ENCODE measurements at regions not wholly inside any gene's neighbourhood (a gene's known extent, or its start where the extent isn't known, plus 50 kb on each side); places are given as distances from the start of the nearest gene placed in this dataset.

DNA sequence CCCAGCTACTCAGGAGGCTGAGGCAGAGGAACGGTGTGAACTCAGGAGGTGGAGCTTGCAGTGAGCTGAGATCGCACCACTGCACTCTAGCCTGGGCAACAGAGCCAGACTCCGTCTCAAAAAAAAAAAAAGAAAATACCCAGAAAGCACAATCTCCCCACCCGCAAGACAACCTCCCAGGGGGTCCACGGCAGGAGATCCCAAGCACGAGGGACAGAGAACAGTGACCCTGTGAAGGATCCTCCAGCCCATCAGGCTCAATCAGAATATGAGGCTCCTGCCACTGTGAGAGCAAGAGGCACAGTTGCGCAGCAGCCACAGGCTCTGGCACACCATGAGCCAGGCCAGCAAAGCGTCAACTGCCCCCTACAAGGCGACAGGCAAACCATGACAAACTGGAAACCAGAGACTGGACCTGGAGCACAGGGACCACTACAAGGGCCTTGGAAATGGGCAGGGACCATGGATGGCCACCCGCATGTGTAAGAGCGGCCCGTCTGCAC lies 164.8 kb upstream of the GRK3 start:
- peaks cover 26% of the 10 kb centered on the region for H3K4me1 ChIP-seq (ENCODE audit: control insufficient read depth, insufficient read depth, low read length)
- no peak overlapping the region for H3K9ac ChIP-seq (ENCODE audit: low read depth, low read length)
- intact Hi-C loops (cut with micrococcal nuclease), result loop anchor here (2.0 kb wide), 1 partner anchor 37 kb away; no protein-coding TSS in a partner anchor

More for the DNA sequence above, 164.8 kb upstream of the GRK3 start:
- H4K8ac ChIP-seq (ENCODE audit: low read depth in 2 of 2, low read length in 2 of 2), result no peak overlapping the region
- whole genome bisulfite sequencing, 2 experiments (ENCODE audit: extremely low coverage in 2 of 2, insufficient read length in 1 of 2), result 95% methylated on average over 6 of the region's 12 CpGs; no CpG with 5 or more reads in 1 of the 2 experiments
- H4K5ac ChIP-seq (ENCODE audit: low read depth, low read length), result no peak overlapping the region
- H3K23ac ChIP-seq (ENCODE audit: low read depth, low read length), result no peak overlapping the region
- no peak overlapping the region for H2BK5ac ChIP-seq (ENCODE audit: low read depth, low read length, poor library complexity, severe bottlenecking)
- no peaks in the 10 kb centered on the region for H3K27me3 ChIP-seq (ENCODE audit: control insufficient read depth, insufficient read depth, low read length)
- no peaks in the 10 kb centered on the region for H3K36me3 ChIP-seq (ENCODE audit: control insufficient read depth, insufficient read depth, low read length)
- no peak overlapping the region for H2BK15ac ChIP-seq (ENCODE audit: low read depth, low read length)
- peak overlapping the region; percentile 44 for H2AK9ac ChIP-seq (replicated peaks; ENCODE audit: low read depth, low read length, poor library complexity)
- in situ Hi-C loops (cut with MboI; ENCODE audit: low sequenced_read_pairs) (no loop called here), dilution Hi-C loops (cut with HindIII; ENCODE audit: low sequenced_read_pairs, unreplicated experiment) (no loop called here)
- no peak for TF ChIP-seq FOS (IDR thresholded peaks at IDR 0.05; ENCODE audit: low read depth, low read length)
- no peak for TF ChIP-seq BHLHE40 (IDR thresholded peaks at IDR 0.05; ENCODE audit: low read depth, low read length)
- no peak overlapping the region for H3K56ac ChIP-seq (ENCODE audit: extremely low read depth, insufficient read depth, low read length)
- H2BK120ac ChIP-seq (ENCODE audit: low read depth, low read length), result no peak overlapping the region
- H3K9me1 ChIP-seq (ENCODE audit: insufficient read depth, low read length), result peaks cover 26% of the 10 kb centered on the region; the same call in 1 of the 2 replicates
- no peak overlapping the region for H3K4me2 ChIP-seq (ENCODE audit: low read depth, low read length)
- H2AK5ac ChIP-seq (ENCODE audit: low read depth, low read length), result peak overlapping the region; percentile 43; the same call in 1 of the 2 replicates
- peaks cover 44 to 82% of the 10 kb centered on the region in 2 experiments for H3K79me1 ChIP-seq (ENCODE audit: low read depth in 1 of 2, low read length in 2 of 2)
- no peak overlapping the region for H3K4me3 ChIP-seq (ENCODE audit: insufficient read depth, low read depth, low read length)
- H4K20me1 ChIP-seq (ENCODE audit: insufficient read depth, low read length), result peaks cover 88% of the 10 kb centered on the region
- H2BK20ac ChIP-seq (ENCODE audit: low read depth, low read length), result no peak overlapping the region
- POLR2A ChIA-PET (ENCODE audit: unreplicated experiment), result no interaction called here
- H3K27ac ChIP-seq (ENCODE audit: insufficient read depth, low read length), result no peak overlapping the region
- H3K18ac ChIP-seq (ENCODE audit: low read depth, low read length), result no peak overlapping the region
- ATAC-seq (ENCODE audit: low read depth) (no peak), DNase-seq (no peak)
- no peak overlapping the region for H3K14ac ChIP-seq (replicated peaks; ENCODE audit: low read depth, low read length)
- no TSS peak for BruUV-seq (replicated peaks)
- 0 out of 2 replicates have a peak overlapping the region, but pooled peaks have one; percentile 9 for H4K91ac ChIP-seq (ENCODE audit: insufficient read depth, low read depth, low read length)
- CTCF ChIA-PET, result no interaction called here
- H3K9me3 ChIP-seq (ENCODE audit: control insufficient read depth, insufficient read depth, low read length), result no peaks in the 10 kb centered on the region
- no peak overlapping the region; the same call in 1 of the 2 replicates for H3K4ac ChIP-seq (ENCODE audit: low read depth, low read length)
- H2AFZ ChIP-seq (replicated peaks; ENCODE audit: low read length, poor library complexity), result no peak overlapping the region

All from IMR-90 (cell line).